ENCODE measurements at regions not wholly inside any gene's neighbourhood (a gene's known extent, or its start where the extent isn't known, plus 50 kb on each side); places are given as distances from the start of the nearest gene placed in this dataset.

DNA sequence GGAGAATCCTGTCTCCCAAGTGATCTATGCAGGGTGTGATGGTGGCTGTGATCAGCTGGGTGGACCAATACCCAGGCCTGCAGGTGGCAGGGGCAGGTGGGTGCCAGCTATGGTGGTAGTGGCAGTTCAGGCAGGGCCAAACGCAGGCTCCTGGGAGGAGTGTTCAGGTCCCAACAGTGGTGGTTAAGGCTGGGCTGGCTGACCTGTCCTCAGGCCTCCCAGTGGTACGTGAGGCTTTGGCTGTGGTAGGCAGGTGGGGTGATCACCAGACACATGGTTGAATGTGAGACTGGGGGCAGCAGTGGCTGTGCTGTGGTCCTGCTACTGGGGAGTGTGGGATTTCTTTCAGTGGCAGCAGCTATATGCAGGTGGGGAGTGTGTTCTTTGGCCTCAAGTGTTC lies 126.7 kb upstream of the STARD3NL start:
- Histone ChIP-seq H3K27ac (no peak overlapping the region), H3K4me3 (no peak overlapping the region), H3K9me3 (no peaks in the 10 kb centered on the region), H3K36me3 (no peaks in the 10 kb centered on the region), H3K4me1 (no peaks in the 10 kb centered on the region), H3K27me3 (no peaks in the 10 kb centered on the region)
- intact Hi-C loops (cut with DNase I): no loop called here
- no peak for ATAC-seq
- DNase-seq: no peak
- TF ChIP-seq POLR2A (IDR thresholded peaks at IDR 0.05): no peak
- TF ChIP-seq, protein P1, sequence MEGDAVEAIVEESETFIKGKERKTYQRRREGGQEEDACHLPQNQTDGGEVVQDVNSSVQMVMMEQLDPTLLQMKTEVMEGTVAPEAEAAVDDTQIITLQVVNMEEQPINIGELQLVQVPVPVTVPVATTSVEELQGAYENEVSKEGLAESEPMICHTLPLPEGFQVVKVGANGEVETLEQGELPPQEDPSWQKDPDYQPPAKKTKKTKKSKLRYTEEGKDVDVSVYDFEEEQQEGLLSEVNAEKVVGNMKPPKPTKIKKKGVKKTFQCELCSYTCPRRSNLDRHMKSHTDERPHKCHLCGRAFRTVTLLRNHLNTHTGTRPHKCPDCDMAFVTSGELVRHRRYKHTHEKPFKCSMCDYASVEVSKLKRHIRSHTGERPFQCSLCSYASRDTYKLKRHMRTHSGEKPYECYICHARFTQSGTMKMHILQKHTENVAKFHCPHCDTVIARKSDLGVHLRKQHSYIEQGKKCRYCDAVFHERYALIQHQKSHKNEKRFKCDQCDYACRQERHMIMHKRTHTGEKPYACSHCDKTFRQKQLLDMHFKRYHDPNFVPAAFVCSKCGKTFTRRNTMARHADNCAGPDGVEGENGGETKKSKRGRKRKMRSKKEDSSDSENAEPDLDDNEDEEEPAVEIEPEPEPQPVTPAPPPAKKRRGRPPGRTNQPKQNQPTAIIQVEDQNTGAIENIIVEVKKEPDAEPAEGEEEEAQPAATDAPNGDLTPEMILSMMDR (IDR thresholded peaks at IDR 0.05): no peak
- no CpG with 5 or more reads among the region's 2 CpGs for WGBS (ENCODE audit: insufficient coverage, low coverage, low lambda C conversion rate, missing lambda C conversion rate)

DNA sequence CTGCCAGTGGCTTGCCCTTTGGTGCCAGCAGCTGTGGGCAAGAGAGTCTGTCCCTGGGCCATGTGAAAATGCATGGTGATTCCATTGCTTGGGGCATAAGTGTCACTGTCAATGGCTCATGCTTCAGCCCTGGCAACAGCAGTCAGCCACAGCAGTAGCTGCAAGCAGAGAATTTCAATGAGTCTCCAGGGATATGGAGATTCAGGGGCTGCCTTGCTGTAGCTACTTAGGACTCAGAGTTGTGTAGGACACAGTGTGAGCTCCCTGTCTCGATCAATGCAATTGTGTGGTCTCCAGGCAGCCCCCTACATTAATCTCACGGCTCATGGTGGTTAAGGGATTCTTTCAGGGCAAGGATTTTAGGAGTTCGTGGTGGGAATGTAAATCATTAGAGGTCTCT lies 126.3 kb upstream of the STARD3NL start:
- no peak overlapping the region for H3K4me3 ChIP-seq
- no peaks in the 10 kb centered on the region for H3K27me3 ChIP-seq
- intact Hi-C loops (cut with DNase I): no loop called here
- H3K4me1 ChIP-seq: no peaks in the 10 kb centered on the region
- DNase-seq (no peak), ATAC-seq (no peak)
- no CpG with 5 or more reads among the region's 3 CpGs for WGBS (ENCODE audit: insufficient coverage, low coverage, low lambda C conversion rate, missing lambda C conversion rate)
- no peak overlapping the region for H3K27ac ChIP-seq
- no peaks in the 10 kb centered on the region for H3K36me3 ChIP-seq
- H3K9me3 ChIP-seq: no peaks in the 10 kb centered on the region
- TF ChIP-seq POLR2A (IDR thresholded peaks at IDR 0.05): no peak
- TF ChIP-seq, protein P1 (IDR thresholded peaks at IDR 0.05): no peak

DNA sequence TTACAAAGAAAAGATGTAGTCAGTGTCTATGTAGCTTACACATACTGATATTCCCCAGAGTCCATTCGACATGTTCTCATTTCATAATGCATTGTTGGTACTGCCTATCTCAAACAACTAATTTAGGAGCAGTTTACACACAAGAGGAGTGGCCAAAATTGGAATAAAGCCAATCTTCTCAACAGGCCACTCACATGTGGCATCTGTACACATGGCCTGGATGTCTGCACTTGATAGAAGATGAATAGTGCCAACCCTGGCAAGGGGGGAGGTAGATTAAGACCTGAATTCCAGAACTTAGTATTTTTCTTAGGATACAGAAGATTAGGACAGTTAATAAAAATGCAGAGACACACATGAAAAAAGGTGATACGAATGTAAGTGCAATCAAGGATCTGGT lies 125.3 kb upstream of the STARD3NL start:
- H3K27me3 ChIP-seq: no peaks in the 10 kb centered on the region
- no peaks in the 10 kb centered on the region for H3K4me1 ChIP-seq
- no peaks in the 10 kb centered on the region for H3K36me3 ChIP-seq
- H3K9me3 ChIP-seq: no peaks in the 10 kb centered on the region
- no peak for DNase-seq
- intact Hi-C loops (cut with DNase I): no loop called here
- ATAC-seq: no peak
- H3K4me3 ChIP-seq: no peak overlapping the region
- no peak overlapping the region for H3K27ac ChIP-seq
- TF ChIP-seq, protein P1 (IDR thresholded peaks at IDR 0.05): no peak
- TF ChIP-seq POLR2A (IDR thresholded peaks at IDR 0.05): no peak
- 43% methylated on average over 2 of the region's 2 CpGs for WGBS (ENCODE audit: insufficient coverage, low coverage, low lambda C conversion rate, missing lambda C conversion rate)

DNA sequence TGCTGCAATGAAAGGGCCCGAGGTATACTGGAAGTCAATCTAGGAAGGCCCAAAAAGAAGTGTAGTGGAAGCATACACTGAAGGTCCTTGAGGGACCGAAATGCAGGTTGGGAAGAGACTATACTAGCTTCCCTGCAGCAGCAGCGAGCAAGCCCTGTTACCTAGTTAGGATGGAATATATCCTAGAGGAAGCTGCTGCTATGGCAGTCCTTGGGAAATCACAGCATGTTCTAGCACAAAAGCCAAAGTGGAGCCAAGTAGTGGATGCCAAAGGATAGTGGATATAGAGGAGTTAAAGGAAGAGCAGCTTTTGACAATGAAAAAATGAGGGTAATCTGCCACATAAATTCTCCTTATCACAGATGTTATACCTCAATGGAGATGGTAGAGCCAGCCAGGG lies 123.8 kb upstream of the STARD3NL start:
- H3K27me3 ChIP-seq: no peaks in the 10 kb centered on the region

More for the DNA sequence above, 123.8 kb upstream of the STARD3NL start:
- TF ChIP-seq POLR2A (IDR thresholded peaks at IDR 0.05): no peak
- TF ChIP-seq, protein P1 (IDR thresholded peaks at IDR 0.05): no peak
- H3K4me3 ChIP-seq: no peak overlapping the region
- H3K36me3 ChIP-seq: no peaks in the 10 kb centered on the region
- no peaks in the 10 kb centered on the region for H3K9me3 ChIP-seq
- DNase-seq (no peak), ATAC-seq (no peak)
- intact Hi-C loops (cut with DNase I): no loop called here
- WGBS (ENCODE audit: insufficient coverage, low coverage, low lambda C conversion rate, missing lambda C conversion rate): 72% methylated on average over 3 of the region's 3 CpGs
- no peaks in the 10 kb centered on the region for H3K4me1 ChIP-seq
- no peak overlapping the region for H3K27ac ChIP-seq

Measured in right lobe of liver (tissue), 6 donors.